K562 (cell line): ENCODE measurements at regions not wholly inside any gene's neighbourhood (a gene's known extent, or its start where the extent isn't known, plus 50 kb on each side); places are given as distances from the start of the nearest gene placed in this dataset.

ENCODE experiments used
- ATAC-seq: fragments of 200-7000 bp; cut with Tn5 transposase; 3 replicates; pipeline ENCODE4 v1.9.1; 2020; ENCODE audit warnings: moderate library complexity
- BruUV-seq: library from RNA; stranded (reverse); fragments of 400-500 nt; replicated peaks from 2 replicates; lab custom pipeline; 2021; lab: Mats Ljungman, UMichigan
- CTCF ChIA-PET: fragments of 300-600 bp; formaldehyde crosslinking; extraction: SDS; loops from one replicate; lab custom pipeline; 2021; ENCODE audit warnings: low intra/inter-chr PET ratio; lab: Yijun Ruan, JAX
- POLR2A ChIA-PET: fragments of 300-600, 350-650 bp; sonication (Branson Sonifier 250); formaldehyde crosslinking; extraction: SDS; loops from one replicate; lab custom pipeline; 2021; ENCODE audit warnings: antibody characterized with exemption, inconsistent platforms; lab: Yijun Ruan, JAX
- DNase-seq, 4 experiments: peaks; one replicate each; pipeline versions ENCODE4 v3.0.0 to v3.0.0-alpha.2; 2011 to 2018; ENCODE audit warnings: low spot score in 3 of 4, mixed read lengths in 3 of 4; ENCODE audit errors: extremely low read depth in 1 of 4
- FAIRE-seq: peaks from 2 replicates; lab custom pipeline; 2011; peaks lifted over from hg19 to GRCh38; lab: Jason Lieb, UNC
- H2AFZ ChIP-seq: 2 replicates; pipeline ENCODE4 v1.6.0; 2011; ENCODE audit warnings: low read depth, low read length, control low read depth, inconsistent platforms
- H3K27ac ChIP-seq: fragments of 200-600 bp; 3 replicates; pipeline ENCODE4 v1.8.0; 2011; ENCODE audit warnings: low read depth, mild to moderate bottlenecking, control low read depth, inconsistent platforms, low read length, moderate library complexity, mixed read lengths; ENCODE audit errors: extremely low read depth
- H3K27me3 ChIP-seq, 2 experiments: fragments of 300-600 bp in 1 of 2; 2 replicates in 1 of 2; 3 replicates in 1 of 2; pipeline versions ENCODE4 v1.6.0 to v1.8.0; 2011; ENCODE audit warnings: inconsistent platforms in 2 of 2, low read length in 2 of 2, mild to moderate bottlenecking in 1 of 2, mixed read lengths in 1 of 2, moderate library complexity in 1 of 2; ENCODE audit not compliant: control insufficient read depth in 2 of 2, insufficient read depth in 2 of 2
- H3K36me3 ChIP-seq: fragments of 300-600 bp; 3 replicates; pipeline ENCODE4 v1.8.0; 2011; ENCODE audit warnings: mild to moderate bottlenecking, low read length, inconsistent platforms; ENCODE audit not compliant: control insufficient read depth, insufficient read depth
- H3K4me1 ChIP-seq, 2 experiments: fragments of 200-600 bp in 1 of 2; replicated peaks in 1 of 2; 2 replicates in 1 of 2; 3 replicates in 1 of 2; pipeline versions ENCODE4 v1.5.1 to v1.8.0; 2011; ENCODE audit warnings: inconsistent platforms in 2 of 2, low read length in 2 of 2, mild to moderate bottlenecking in 1 of 2, mixed read lengths in 1 of 2, moderate library complexity in 1 of 2; ENCODE audit not compliant: control insufficient read depth in 2 of 2, insufficient read depth in 2 of 2
- H3K4me2 ChIP-seq: 2 replicates; pipeline ENCODE4 v1.6.1; 2011; ENCODE audit warnings: low read length, control low read depth, inconsistent platforms, mixed read lengths; ENCODE audit not compliant: insufficient read depth
- H3K4me3 ChIP-seq: fragments of 200-600 bp; sonication (generic), shearing (Covaris generic); 2 replicates; pipeline ENCODE4 v1.5.1; 2016; ENCODE audit warnings: control low read depth, inconsistent platforms
- H3K79me2 ChIP-seq: fragments of 200-600 bp; 3 replicates; pipeline ENCODE4 v1.8.0; 2011; ENCODE audit warnings: low read length, inconsistent platforms; ENCODE audit not compliant: control insufficient read depth, insufficient read depth
- H3K9ac ChIP-seq, 2 experiments: 2 replicates each; pipeline versions ENCODE4 v1.6.0 to v1.6.1; 2011; ENCODE audit warnings: low read depth in 2 of 2, low read length in 2 of 2, control low read depth in 1 of 2, inconsistent platforms in 1 of 2, mild to moderate bottlenecking in 1 of 2, mixed read lengths in 1 of 2; ENCODE audit not compliant: insufficient read depth in 1 of 2
- H3K9me1 ChIP-seq: one replicate; pipeline ENCODE4 v1.6.0; 2011; ENCODE audit warnings: inconsistent platforms, mild to moderate bottlenecking, low read length, moderate library complexity; ENCODE audit not compliant: control insufficient read depth, insufficient read depth
- H3K9me3 ChIP-seq: replicated peaks from 2 replicates; pipeline ENCODE4 v1.5.1; 2011; ENCODE audit warnings: low read depth, low read length, inconsistent platforms; ENCODE audit not compliant: control insufficient read depth, insufficient read depth
- H4K20me1 ChIP-seq: replicated peaks from 2 replicates; pipeline ENCODE4 v1.6.1; 2011; ENCODE audit warnings: low read length, inconsistent platforms, mixed read lengths; ENCODE audit not compliant: control insufficient read depth, insufficient read depth
- ARID3A ChIP-seq: IDR thresholded peaks from 2 replicates; pipeline ENCODE4 v1.6.1; 2012; ENCODE audit warnings: low read depth, low read length, improper control_type of control experiment, borderline replicate concordance
- CTBP1 ChIP-seq: fragments of 450-650 bp; IDR thresholded peaks from 2 replicates; pipeline ENCODE4 v1.6.1; 2016; ENCODE audit warnings: borderline replicate concordance
- DIDO1 ChIP-seq: fragments of 450-650 bp; IDR thresholded peaks from 2 replicates; pipeline ENCODE4 v1.6.1; 2016; ENCODE audit warnings: low read depth, missing biosample characterization, missing genetic modification characterization
- EHMT2 ChIP-seq: fragments of 450-650 bp; IDR thresholded peaks from 2 replicates; pipeline ENCODE4 v1.6.1; 2018; ENCODE audit warnings: antibody characterized with exemption
- IRF1 ChIP-seq: sonication (generic); formaldehyde crosslinking; IDR thresholded peaks from 2 replicates; pipeline ENCODE4 v1.8.0; 2022; ENCODE audit warnings: missing genetic modification reagents, mild to moderate bottlenecking, borderline replicate concordance
- MTF1 ChIP-seq: fragments of 250-450 bp; sonication (Bioruptor Pico); IDR thresholded peaks from 2 replicates; pipeline ENCODE4 v1.9.0; 2021; ENCODE audit warnings: moderate library complexity, mild to moderate bottlenecking, inconsistent platforms, borderline replicate concordance
- NUFIP1 ChIP-seq: fragments of 450-650 bp; IDR thresholded peaks from 2 replicates; pipeline ENCODE4 v1.6.1; 2018; ENCODE audit not compliant: partially characterized antibody
- RBM39 ChIP-seq: fragments of 200-400 bp; formaldehyde crosslinking; optimal IDR thresholded peaks from 2 replicates; pipeline ENCODE3; 2018; ENCODE audit warnings: low read depth, low read length
- TAL1 ChIP-seq: fragments of 450-650 bp; IDR thresholded peaks from 2 replicates; pipeline ENCODE4 v1.6.1; 2016; ENCODE audit warnings: mild to moderate bottlenecking
- ZBED1 ChIP-seq: IDR thresholded peaks from 2 replicates; pipeline ENCODE4 v1.6.1; 2014
- ZEB2 ChIP-seq: fragments of 450-650 bp; IDR thresholded peaks from 2 replicates; pipeline ENCODE4 v1.6.1; 2016
- ZNF696 ChIP-seq: fragments of 250-450 bp; sonication (Bioruptor Pico); conservative IDR thresholded peaks from 2 replicates; pipeline ENCODE4 v1.4.0; 2020; ENCODE audit warnings: mild to moderate bottlenecking, moderate library complexity
- ZSCAN29 ChIP-seq: fragments of 450-650 bp; IDR thresholded peaks from 2 replicates; pipeline ENCODE4 v1.6.1; 2017
- WGBS: fragments of 100-300 bp; shearing (Covaris generic); methylation state at CpG from one replicate; pipeline ENCODE4 v1.1.6; 2016; ENCODE audit warnings: low coverage, mixed read lengths; ENCODE audit not compliant: insufficient coverage; ENCODE audit errors: missing lambda C conversion rate; 5-methylcytosine and 5-hydroxymethylcytosine counted together
- in situ Hi-C: fragments of 300-500 bp; cut with MboI; formaldehyde crosslinking; loops from 4 replicates; pipeline ENCODE4 v1.15.0; 2018; ENCODE audit warnings: inconsistent platforms, mixed read lengths
- intact Hi-C: fragments of 100-400 bp; cut with micrococcal nuclease; formaldehyde crosslinking; loops from 2 replicates; pipeline ENCODE4 v1.14.2; 2022

GRCh38 chr7:118079369-118079768, 104.6 kb upstream of the LSM8 start:
- no peak for ATAC-seq
- Histone ChIP-seq H3K4me3 (no peak overlapping the region), H3K4me2 (no peak overlapping the region), H4K20me1 (no peaks in the 10 kb centered on the region), H3K9ac (no peak overlapping the region), H3K4me1 (no peaks in the 10 kb centered on the region)
- POLR2A ChIA-PET = no interaction called here
- TF ChIP-seq RBM39 (no peak), NUFIP1 (no peak), ZBED1 (no peak), TAL1 (no peak), EHMT2 (no peak), DIDO1 (tag) (no peak), IRF1 (CRISPR knock-in tag) (no peak), CTBP1 (no peak), ARID3A (no peak), ZSCAN29 (no peak), ZNF696 (no peak), ZEB2 (no peak), MTF1 (no peak)
- TF ChIP-seq, all 486 proteins: peak for 0
- Histone ChIP-seq H3K27ac (no peak overlapping the region), H2AFZ (no peak overlapping the region), H3K9me1 (no peaks in the 10 kb centered on the region), H3K36me3 (no peaks in the 10 kb centered on the region), H3K9me3 (no peaks in the 10 kb centered on the region), H3K27me3 (no peaks in the 10 kb centered on the region), H3K79me2 (no peaks in the 10 kb centered on the region)
- CTCF ChIA-PET = no interaction called here
- BruUV-seq = no TSS peak
- 0% methylated on average over 1 of the region's 1 CpG for WGBS
- FAIRE-seq = no peak
- in situ Hi-C loops = no loop called here
- no peak for DNase-seq
- intact Hi-C loops = no loop called here
